Ovary (tissue), 7 donors: ENCODE measurements at regions not wholly inside any gene's neighbourhood (a gene's known extent, or its start where the extent isn't known, plus 50 kb on each side); places are given as distances from the start of the nearest gene placed in this dataset.
"Not testable (repeated sequence)": the region's sequence is repeated elsewhere in the genome, so short reads cannot be mapped to it uniquely, and the experiment has no call there.

Experiments
- DNase-seq, 5 donors: peaks; one replicate each; pipeline ENCODE4 v3.0.0-alpha.2; 2019 to 2020
- H3K27ac ChIP-seq, 2 donors: fragments of 200-600 bp; one replicate each; pipeline versions ENCODE4 v1.5.1 to v1.8.0; 2019 to 2022
- H3K27me3 ChIP-seq: fragments of 200-600 bp; one replicate; pipeline ENCODE4 v1.8.0; 2022
- H3K36me3 ChIP-seq: fragments of 200-600 bp; sonication (generic); one replicate; pipeline ENCODE4 v1.5.1; 2019
- H3K4me1 ChIP-seq: one replicate; pipeline ENCODE4 v1.8.1; 2013; ENCODE audit warnings: mild to moderate bottlenecking, moderate library complexity; ENCODE audit not compliant: insufficient read depth
- H3K4me3 ChIP-seq: fragments of 200-600 bp; sonication (generic); one replicate; pipeline ENCODE4 v1.5.1; 2017
- H3K9me3 ChIP-seq, 2 donors: fragments of 200-600 bp in 1 of 2; sonication (generic) in 1 of 2; one replicate each; pipeline versions ENCODE4 v1.5.1 to v1.8.1; 2013 to 2019; ENCODE audit warnings: mild to moderate bottlenecking in 1 of 2, moderate library complexity in 1 of 2
- WGBS, 3 donors: extraction: QIAGEN DNeasy Blood & Tissue Kit in 1 of 3; methylation state at CpG; one replicate each; pipeline versions ENCODE4 v1.1.5 to v1.1.7; 2013 to 2017; 5-methylcytosine and 5-hydroxymethylcytosine counted together
- intact Hi-C, 4 donors: fragments of 100-400 bp; cut with DNase I; formaldehyde crosslinking; loops; one replicate each; pipeline versions ENCODE4 v1.11.0 to v1.15.1; 2022 to 2023
- donor health status: DM: no; HTN: no; CAD: no; lungs with moderate emphysema.
- donor health status: DM: no; HTN: no; CAD: no.
- donor health status: Bipolar disorder and iron deficiency.
- donor health status: DM: no; HTN: no; CAD: no.
- donor health status: DM: yes; HTN: yes; CAD: no.

DNA sequence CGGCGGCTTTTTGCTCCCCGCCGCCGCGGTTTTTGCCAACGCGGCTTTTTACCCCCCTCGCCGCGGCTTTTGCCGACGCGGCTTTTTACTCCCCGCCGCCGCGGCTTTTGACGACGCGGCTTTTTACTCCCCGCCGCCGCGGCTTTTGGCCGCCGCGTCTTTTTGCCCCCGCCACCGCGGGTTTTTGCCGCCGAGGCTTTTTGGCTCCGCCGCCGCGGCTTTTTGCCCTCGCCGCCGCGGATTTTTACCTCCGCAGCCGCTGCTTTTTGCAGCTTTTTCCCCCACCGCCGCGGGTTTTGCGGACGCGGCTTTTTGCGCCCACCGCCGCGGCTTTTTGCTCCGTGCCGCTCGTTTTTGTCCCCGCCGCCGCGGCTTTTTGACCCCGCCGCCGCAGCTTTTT lies 1971.8 kb upstream of the TPTE start:
- WGBS, 3 donors = 65 to 80% (median 69%) methylated on average over 5 to 34 of the region's 63 CpGs

DNA sequence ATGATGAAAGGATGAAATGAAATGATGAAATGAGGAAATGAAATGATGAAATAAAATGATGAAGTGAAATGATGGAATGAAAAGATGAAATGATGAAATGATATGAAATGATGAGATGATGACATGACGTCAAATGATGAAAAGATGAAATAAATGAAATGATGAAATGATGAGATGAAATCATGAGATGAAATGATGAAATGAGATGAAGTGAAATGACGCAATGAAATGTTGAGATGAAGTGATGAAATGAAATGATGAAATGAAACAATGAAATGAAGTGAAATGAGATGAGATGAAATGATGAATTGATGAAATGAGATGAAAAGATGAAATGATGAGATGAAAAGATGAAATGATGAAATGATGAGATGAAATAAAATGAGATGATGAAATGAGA lies 1967.0 kb upstream of the TPTE start:
- intact Hi-C loops, H3K27ac ChIP-seq, H3K4me3 ChIP-seq, H3K27me3 ChIP-seq, H3K4me1 ChIP-seq, H3K36me3 ChIP-seq, DNase-seq, H3K9me3 ChIP-seq: not testable (repeated sequence)
- WGBS, 3 donors = 8 to 51% (median 43%) methylated on average over 1 to 2 of the region's 2 CpGs

More for the DNA sequence above, 1971.8 kb upstream of the TPTE start:
- H3K27ac ChIP-seq, intact Hi-C loops, H3K27me3 ChIP-seq, H3K4me1 ChIP-seq, H3K4me3 ChIP-seq, DNase-seq, H3K9me3 ChIP-seq, H3K36me3 ChIP-seq: not testable (repeated sequence)

DNA sequence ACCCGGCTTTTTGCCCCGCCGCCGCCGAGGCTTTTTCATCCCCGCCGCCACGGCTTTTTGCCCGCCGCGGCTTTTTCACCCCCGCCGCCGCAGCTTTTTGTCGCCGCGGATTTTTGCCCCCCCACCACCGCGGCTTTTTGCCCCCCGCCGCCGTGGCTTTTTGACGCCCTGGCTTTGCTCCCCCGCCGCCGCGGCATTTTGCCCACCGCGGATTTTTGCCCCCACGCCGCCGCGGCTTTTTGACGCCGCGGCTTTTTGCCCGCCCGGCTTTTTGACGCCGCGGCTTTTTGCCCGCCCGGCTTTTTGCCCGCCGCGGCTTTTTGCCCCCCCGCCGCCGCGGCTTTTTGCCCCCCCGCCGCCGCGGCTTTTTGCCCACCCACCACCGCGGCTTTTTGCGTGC lies 1926.4 kb upstream of the TPTE start:
- intact Hi-C loops = not testable (repeated sequence)

DNA sequence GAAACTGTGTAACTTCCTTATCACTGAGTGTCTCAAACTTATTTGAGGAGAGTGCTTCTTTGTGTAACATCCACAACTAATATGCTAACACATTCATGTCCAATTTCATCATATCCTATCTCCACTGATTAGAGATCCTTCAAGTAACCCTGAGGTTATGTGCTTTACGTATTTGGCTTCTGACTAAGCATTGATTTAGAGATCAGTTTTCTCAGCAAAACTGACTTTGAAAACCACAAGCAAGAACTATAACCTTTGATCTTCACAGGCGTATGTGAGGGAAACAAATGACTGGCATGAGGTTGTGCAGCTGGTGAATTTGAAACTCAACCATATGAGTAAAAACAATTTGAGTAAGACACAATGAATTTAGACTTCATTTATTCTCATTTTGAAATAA lies 1897.3 kb upstream of the TPTE start:
- intact Hi-C loops, H3K4me1 ChIP-seq: not testable (repeated sequence)
- WGBS, 3 donors = no CpG with 5 or more reads among the region's 2 CpGs

More for the DNA sequence above, 1926.4 kb upstream of the TPTE start:
- not testable (repeated sequence) for H3K27me3 ChIP-seq, H3K36me3 ChIP-seq, H3K9me3 ChIP-seq, H3K27ac ChIP-seq, H3K4me1 ChIP-seq, H3K4me3 ChIP-seq
- DNase-seq = peak in 1 of 5 donors; percentile 6
- 65% methylated on average over 18 of the region's 57 CpGs; no CpG with 5 or more reads in 2 of the 3 donors for WGBS, 3 donors

More for the DNA sequence above, 1897.3 kb upstream of the TPTE start:
- not testable (repeated sequence) for H3K4me3 ChIP-seq, H3K9me3 ChIP-seq, DNase-seq, H3K27ac ChIP-seq, H3K36me3 ChIP-seq, H3K27me3 ChIP-seq
